Neuronal stem cell (in vitro differentiated cells): ENCODE measurements at regions not wholly inside any gene's neighbourhood (a gene's known extent, or its start where the extent isn't known, plus 50 kb on each side); places are given as distances from the start of the nearest gene placed in this dataset.

Experiments used
- DNase-seq: peaks from one replicate; pipeline ENCODE4 v3.0.0-alpha.2; 2013; ENCODE audit warnings: low spot score
- H2AFZ ChIP-seq: one replicate; pipeline ENCODE4 v1.6.1; 2013; ENCODE audit warnings: mild to moderate bottlenecking, low read length, inconsistent platforms
- H2AK5ac ChIP-seq: 2 replicates; pipeline ENCODE4 v1.6.1; 2013; ENCODE audit warnings: low read depth, mild to moderate bottlenecking, inconsistent platforms, low read length, moderate library complexity, mixed read lengths
- H2BK120ac ChIP-seq: 2 replicates; pipeline ENCODE4 v1.6.1; 2013; ENCODE audit warnings: low read depth, mild to moderate bottlenecking, inconsistent platforms, low read length, moderate library complexity, mixed read lengths
- H2BK12ac ChIP-seq: one replicate; pipeline ENCODE4 v1.6.1; 2013; ENCODE audit warnings: low read length, inconsistent platforms
- H2BK15ac ChIP-seq: 2 replicates; pipeline ENCODE4 v1.6.1; 2013; ENCODE audit warnings: mild to moderate bottlenecking, low read length, inconsistent platforms, mixed read lengths
- H2BK5ac ChIP-seq: one replicate; pipeline ENCODE4 v1.6.1; 2013; ENCODE audit warnings: inconsistent platforms, mild to moderate bottlenecking, low read length, moderate library complexity
- H3K14ac ChIP-seq: one replicate; pipeline ENCODE4 v1.6.1; 2013; ENCODE audit warnings: low read length, inconsistent platforms
- H3K18ac ChIP-seq: 2 replicates; pipeline ENCODE4 v1.6.1; 2013; ENCODE audit warnings: low read length, inconsistent platforms
- H3K23ac ChIP-seq: 2 replicates; pipeline ENCODE4 v1.6.1; 2013; ENCODE audit warnings: low read depth, mild to moderate bottlenecking, mixed read lengths, low read length, inconsistent platforms; ENCODE audit not compliant: poor library complexity
- H3K27ac ChIP-seq: replicated peaks from 3 replicates; pipeline ENCODE4 v1.5.1; 2013; ENCODE audit warnings: low read length, inconsistent platforms
- H3K27me3 ChIP-seq, 3 experiments: 2 replicates each; pipeline ENCODE4 v1.6.1; 2013; ENCODE audit warnings: low read length in 3 of 3, mild to moderate bottlenecking in 2 of 3, inconsistent platforms in 1 of 3, low read depth in 1 of 3, mixed read lengths in 1 of 3, moderate library complexity in 1 of 3; ENCODE audit not compliant: control insufficient read depth in 3 of 3, insufficient read depth in 3 of 3
- H3K36me3 ChIP-seq, 2 donors: replicated peaks in 1 of 2; 2 replicates each; pipeline ENCODE4 v1.6.1; 2013; ENCODE audit warnings: low read length in 2 of 2; ENCODE audit not compliant: control insufficient read depth in 2 of 2, insufficient read depth in 2 of 2
- H3K4ac ChIP-seq: 2 replicates; pipeline ENCODE4 v1.6.1; 2013; ENCODE audit warnings: inconsistent platforms, mild to moderate bottlenecking, low read length, moderate library complexity
- H3K4me1 ChIP-seq, 2 donors: 1 replicate in 1 of 2; 2 replicates in 1 of 2; pipeline ENCODE4 v1.6.1; 2013; ENCODE audit warnings: low read length in 2 of 2, low read depth in 1 of 2; ENCODE audit not compliant: control insufficient read depth in 2 of 2, insufficient read depth in 1 of 2
- H3K4me2 ChIP-seq: one replicate; pipeline ENCODE4 v1.6.1; 2013; ENCODE audit warnings: mild to moderate bottlenecking, low read length, inconsistent platforms; ENCODE audit not compliant: insufficient read depth, poor library complexity, severe bottlenecking
- H3K4me3 ChIP-seq, 2 donors: 2 replicates each; pipeline ENCODE4 v1.5.1; 2013; ENCODE audit warnings: low read length in 2 of 2, mild to moderate bottlenecking in 2 of 2, inconsistent platforms in 1 of 2, moderate library complexity in 1 of 2
- H3K79me1 ChIP-seq: one replicate; pipeline ENCODE4 v1.6.1; 2013; ENCODE audit warnings: low read depth, mild to moderate bottlenecking, inconsistent platforms, low read length, moderate library complexity
- H3K9ac ChIP-seq: one replicate; pipeline ENCODE4 v1.6.1; 2013; ENCODE audit warnings: mild to moderate bottlenecking, low read depth, low read length, inconsistent platforms; ENCODE audit not compliant: poor library complexity
- H3K9me3 ChIP-seq, 2 donors: replicated peaks in 1 of 2; 2 replicates each; pipeline versions ENCODE3 to v1.6.1; 2013; ENCODE audit warnings: low read length in 2 of 2, mild to moderate bottlenecking in 2 of 2, inconsistent platforms in 1 of 2, low read depth in 1 of 2, mixed read lengths in 1 of 2, moderate library complexity in 1 of 2; ENCODE audit not compliant: control insufficient read depth in 2 of 2, insufficient read depth in 1 of 2
- H4K8ac ChIP-seq: one replicate; pipeline ENCODE4 v1.6.1; 2013; ENCODE audit warnings: low read depth, mild to moderate bottlenecking, inconsistent platforms, low read length, moderate library complexity
- H4K91ac ChIP-seq: one replicate; pipeline ENCODE4 v1.6.1; 2013; ENCODE audit warnings: low read length, low read depth, mild to moderate bottlenecking, inconsistent platforms; ENCODE audit not compliant: poor library complexity
- WGBS, 2 donors: extraction: QIAGEN DNeasy Blood & Tissue Kit; methylation state at CpG; one replicate each; pipeline ENCODE4 v1.1.7; 2013; ENCODE audit warnings: missing lambda C conversion rate in 2 of 2, mixed read lengths in 1 of 2; ENCODE audit not compliant: insufficient read length in 2 of 2, insufficient replicate concordance in 1 of 2; ENCODE audit errors: extremely low coverage in 2 of 2; 5-methylcytosine and 5-hydroxymethylcytosine counted together

DNA sequence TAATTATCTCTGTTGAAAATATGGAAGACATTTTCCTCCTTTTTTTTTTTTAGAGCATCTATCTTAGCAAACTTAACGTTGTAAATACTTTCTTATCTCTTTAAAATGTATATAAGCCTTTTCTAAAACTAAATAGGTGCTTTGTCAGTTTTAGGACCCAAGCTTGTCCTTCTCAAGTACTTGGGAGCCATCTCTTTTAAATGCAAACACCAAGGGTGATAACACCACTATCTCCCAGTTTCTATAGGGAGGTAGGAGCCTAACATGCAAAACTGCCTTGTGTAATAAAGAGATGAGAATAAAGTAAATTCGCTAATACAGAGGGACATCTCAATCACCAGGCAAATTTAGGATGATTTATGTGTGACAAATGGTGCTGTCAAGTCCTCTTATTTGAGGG lies 157.0 kb upstream of the FAM83B start:
- Histone ChIP-seq H3K14ac (no peak overlapping the region), H3K4me1 (no peaks in the 10 kb centered on the region), H2BK120ac (no peak overlapping the region), H2BK12ac (no peak overlapping the region), H2BK15ac (no peak overlapping the region), H2BK5ac (no peak overlapping the region), H4K91ac (no peak overlapping the region), H3K4ac (no peak overlapping the region), H3K27ac (no peak overlapping the region), H2AFZ (no peak overlapping the region), H3K9me3 (no peaks in the 10 kb centered on the region), H2AK5ac (no peak overlapping the region), H3K36me3 (no peaks in the 10 kb centered on the region), H3K18ac (no peak overlapping the region), H3K79me1 (no peaks in the 10 kb centered on the region), H3K23ac (no peak overlapping the region), H3K4me2 (no peak overlapping the region), H4K8ac (no peak overlapping the region), H3K27me3 (no peaks in the 10 kb centered on the region), H3K4me3 (no peak overlapping the region), H3K9ac (no peak overlapping the region)
- DNase-seq: no peak
- WGBS, 2 donors: no CpG with 5 or more reads among the region's 2 CpGs

- no peak overlapping the region for H3K27ac ChIP-seq
- no peak overlapping the region for H3K9ac ChIP-seq
- no peak overlapping the region for H4K91ac ChIP-seq
- no peak overlapping the region for H2BK15ac ChIP-seq
- WGBS, 2 donors: no CpG with 5 or more reads among the region's 5 CpGs
- H4K8ac ChIP-seq: no peak overlapping the region
- H3K18ac ChIP-seq: no peak overlapping the region
- no peaks in the 10 kb centered on the region for H3K4me1 ChIP-seq
- H2BK120ac ChIP-seq: no peak overlapping the region
- no peak overlapping the region for H2AFZ ChIP-seq
- no peak overlapping the region for H3K23ac ChIP-seq
- no peak overlapping the region for H3K14ac ChIP-seq
- no peaks in the 10 kb centered on the region for H3K79me1 ChIP-seq
- no peak overlapping the region for H3K4me3 ChIP-seq
- H2BK5ac ChIP-seq: no peak overlapping the region
- H3K4me2 ChIP-seq: no peak overlapping the region
- no peak for DNase-seq
- H3K27me3 ChIP-seq: no peaks in the 10 kb centered on the region
- H3K4ac ChIP-seq: no peak overlapping the region
- H3K9me3 ChIP-seq: no peaks in the 10 kb centered on the region
- H2BK12ac ChIP-seq: no peak overlapping the region
- no peak overlapping the region for H2AK5ac ChIP-seq
- H3K36me3 ChIP-seq: no peaks in the 10 kb centered on the region
These were observed 156.0 kb upstream of the FAM83B start for GRCh38 chr6:54690596-54690995.

DNA sequence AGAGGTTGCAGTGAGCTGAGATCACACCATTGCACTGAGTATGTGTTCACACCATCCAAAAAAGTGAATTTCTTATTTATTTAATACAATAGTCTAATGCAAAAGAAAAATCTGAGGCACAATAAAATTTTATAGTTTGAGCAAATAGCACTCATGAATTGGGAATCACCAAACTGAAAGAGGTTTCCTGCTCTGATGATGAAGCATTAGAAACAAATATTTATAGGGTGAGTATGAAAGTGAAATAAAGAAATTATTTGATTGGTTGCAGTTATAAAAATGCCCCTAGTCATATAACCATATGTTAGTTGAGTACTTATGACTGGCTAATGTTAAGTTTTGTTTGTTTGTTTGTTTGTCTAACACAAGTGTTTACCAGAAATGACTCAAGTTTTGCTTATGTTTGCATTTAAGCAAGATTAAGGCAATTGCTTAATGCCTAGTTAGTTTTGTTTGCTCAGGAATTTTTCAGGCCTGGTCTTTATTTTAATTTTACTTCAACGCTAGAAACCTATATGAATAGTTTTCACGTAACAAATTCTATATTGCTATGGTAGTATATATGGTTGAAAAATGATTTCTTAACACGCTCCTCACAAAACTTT lies 151.5 kb upstream of the FAM83B start:
- H2BK5ac ChIP-seq: no peak overlapping the region
- H3K4me2 ChIP-seq: no peak overlapping the region
- no peak overlapping the region for H3K27ac ChIP-seq
- H4K91ac ChIP-seq: no peak overlapping the region
- H2BK120ac ChIP-seq: no peak overlapping the region
- H3K9ac ChIP-seq: no peak overlapping the region
- H3K9me3 ChIP-seq: no peaks in the 10 kb centered on the region
- H3K4me1 ChIP-seq: peaks cover 0 to 8% of the 10 kb centered on the region in 2 donors
- H3K4me3 ChIP-seq: no peak overlapping the region
- no peak for DNase-seq
- no peaks in the 10 kb centered on the region for H3K36me3 ChIP-seq
- H2BK15ac ChIP-seq: no peak overlapping the region
- WGBS, 2 donors: no CpG with 5 or more reads among the region's 3 CpGs
- H2AK5ac ChIP-seq: no peak overlapping the region
- H3K79me1 ChIP-seq: no peaks in the 10 kb centered on the region
- no peak overlapping the region for H2BK12ac ChIP-seq
- no peak overlapping the region for H3K23ac ChIP-seq
- H4K8ac ChIP-seq: no peak overlapping the region
- H2AFZ ChIP-seq: no peak overlapping the region
- H3K18ac ChIP-seq: no peak overlapping the region
- H3K27me3 ChIP-seq: no peaks in the 10 kb centered on the region
- H3K4ac ChIP-seq: no peak overlapping the region
- H3K14ac ChIP-seq: no peak overlapping the region

DNA sequence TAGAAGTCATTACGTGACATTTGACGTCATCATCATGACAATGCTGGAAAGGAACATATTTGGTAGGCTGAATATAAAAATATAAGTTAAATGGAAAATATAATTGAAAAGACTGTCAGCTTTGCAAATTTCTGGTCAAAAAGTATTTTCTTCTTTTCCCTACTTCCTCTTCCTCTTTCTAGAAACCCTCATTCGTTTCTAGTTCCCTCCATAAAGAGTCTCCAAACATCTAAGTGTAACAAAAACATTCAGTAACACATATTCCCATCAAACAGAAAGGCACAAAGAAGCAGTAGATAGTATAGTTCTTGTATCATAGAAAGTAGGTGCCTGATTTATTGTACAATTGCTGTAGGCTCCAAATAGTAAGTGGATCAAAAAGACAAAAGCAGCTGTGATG lies 150.8 kb upstream of the FAM83B start:
- Histone ChIP-seq H3K9me3 (no peaks in the 10 kb centered on the region), H3K27me3 (no peaks in the 10 kb centered on the region), H3K79me1 (no peaks in the 10 kb centered on the region), H3K36me3 (no peaks in the 10 kb centered on the region), H3K18ac (no peak overlapping the region), H3K9ac (no peak overlapping the region), H3K27ac (no peak overlapping the region), H2AFZ (peak overlapping the region; percentile 33), H2BK5ac (no peak overlapping the region), H3K4ac (no peak overlapping the region), H2BK120ac (no peak overlapping the region), H3K23ac (no peak overlapping the region), H3K4me3 (no peak overlapping the region), H2AK5ac (no peak overlapping the region), H3K4me2 (no peak overlapping the region), H3K14ac (no peak overlapping the region), H4K91ac (no peak overlapping the region), H4K8ac (no peak overlapping the region), H2BK15ac (no peak overlapping the region), H2BK12ac (no peak overlapping the region), H3K4me1 (peaks cover 0 to 8% of the 10 kb centered on the region in 2 donors)
- no CpG with 5 or more reads among the region's 3 CpGs for whole genome bisulfite sequencing, 2 donors
- no peak for DNase-seq
